Neural progenitor cell (in vitro differentiated cells): ENCODE measurements at regions not wholly inside any gene's neighbourhood (a gene's known extent, or its start where the extent isn't known, plus 50 kb on each side); places are given as distances from the start of the nearest gene placed in this dataset.

Source experiments
- DNase-seq: peaks from one replicate; pipeline ENCODE4 v3.0.0-alpha.2; 2016; ENCODE audit warnings: low spot score
- H2AFZ ChIP-seq: fragments of 200-600 bp; sonication (generic); replicated peaks from 2 replicates; pipeline ENCODE4 v1.6.1; 2016; ENCODE audit warnings: antibody characterized with exemption
- H3F3A ChIP-seq: fragments of 200-600 bp; sonication (generic); 2 replicates; pipeline ENCODE4 v1.6.1; 2016; ENCODE audit warnings: antibody characterized with exemption, low read depth
- H3K27ac ChIP-seq: fragments of 200-600 bp; sonication (generic); 2 replicates; pipeline ENCODE4 v1.5.1; 2016; ENCODE audit warnings: mild to moderate bottlenecking
- H3K27me3 ChIP-seq: fragments of 200-600 bp; sonication (generic); 2 replicates; pipeline ENCODE4 v1.6.1; 2016; ENCODE audit warnings: mild to moderate bottlenecking, moderate library complexity
- H3K36me3 ChIP-seq: fragments of 200-600 bp; sonication (generic); 2 replicates; pipeline ENCODE4 v1.5.1; 2016
- H3K4me1 ChIP-seq: fragments of 200-600 bp; sonication (generic); 2 replicates; pipeline ENCODE4 v1.6.1; 2016; ENCODE audit warnings: mixed run types
- H3K4me2 ChIP-seq: fragments of 200-600 bp; sonication (generic); 2 replicates; pipeline ENCODE4 v1.6.1; 2016
- H3K4me3 ChIP-seq: fragments of 200-600 bp; sonication (generic); 2 replicates; pipeline ENCODE4 v1.5.1; 2016
- H3K79me2 ChIP-seq: fragments of 200-600 bp; sonication (generic); 2 replicates; pipeline ENCODE4 v1.6.1; 2016; ENCODE audit warnings: low read depth
- H3K9ac ChIP-seq: fragments of 200-600 bp; sonication (generic); 2 replicates; pipeline ENCODE4 v1.6.1; 2016
- H3K9me3 ChIP-seq: fragments of 200-600 bp; sonication (generic); 2 replicates; pipeline ENCODE4 v1.5.1; 2016; ENCODE audit warnings: low read depth
- H4K20me1 ChIP-seq: fragments of 200-600 bp; sonication (generic); 2 replicates; pipeline ENCODE4 v1.6.1; 2016; ENCODE audit warnings: low read depth
- H3K27ac Mint-ChIP-seq: 3 replicates; pipeline ENCODE4 v1.8.0; 2021; ENCODE audit warnings: mixed read lengths
- H3K27me3 Mint-ChIP-seq: 2 replicates; pipeline ENCODE4 v1.8.0; 2022; ENCODE audit warnings: low read depth, mild to moderate bottlenecking, inconsistent platforms, moderate library complexity, mixed read lengths; ENCODE audit not compliant: insufficient read depth
- H3K36me3 Mint-ChIP-seq: 3 replicates; pipeline ENCODE4 v1.8.0; 2021; ENCODE audit warnings: mixed read lengths
- H3K4me1 Mint-ChIP-seq: 3 replicates; pipeline ENCODE4 v1.8.0; 2021; ENCODE audit warnings: mixed read lengths
- H3K4me3 Mint-ChIP-seq: 3 replicates; pipeline ENCODE4 v1.8.0; 2021; ENCODE audit warnings: mild to moderate bottlenecking, moderate library complexity, mixed read lengths
- H3K9me3 Mint-ChIP-seq: 3 replicates; pipeline ENCODE4 v1.8.0; 2020; ENCODE audit warnings: mixed read lengths
- CTCF ChIP-seq: fragments of 200-600 bp; sonication (generic); IDR thresholded peaks from 2 replicates; pipeline ENCODE4 v1.5.1; 2017; ENCODE audit warnings: antibody characterized with exemption, mild to moderate bottlenecking
- EZH2 ChIP-seq: fragments of 200-600 bp; sonication (generic); IDR thresholded peaks from 2 replicates; pipeline ENCODE4 v1.6.1; 2017; ENCODE audit warnings: antibody characterized with exemption, mild to moderate bottlenecking, moderate library complexity
- EZH2phosphoT487 ChIP-seq: fragments of 200-600 bp; sonication (generic); IDR thresholded peaks from 2 replicates; pipeline ENCODE4 v1.6.1; 2017; ENCODE audit warnings: antibody characterized with exemption

GRCh38 chr3:107989661-107990060 lies 101.2 kb downstream of the CD47 start:
- TF ChIP-seq CTCF (no peak), EZH2phosphoT487 (no peak), EZH2 (no peak)
- no peaks in the 10 kb centered on the region for H3K36me3 ChIP-seq
- H2AFZ ChIP-seq: no peak overlapping the region
- H3K27ac Mint-ChIP-seq: no peak overlapping the region
- no peaks in the 10 kb centered on the region for H3K4me1 Mint-ChIP-seq
- no peak overlapping the region for H3K4me3 Mint-ChIP-seq
- H3K4me2 ChIP-seq: no peak overlapping the region
- H3K4me3 ChIP-seq: no peak overlapping the region
- no peaks in the 10 kb centered on the region for H3K36me3 Mint-ChIP-seq
- no peaks in the 10 kb centered on the region for H3K9me3 Mint-ChIP-seq
- H3F3A ChIP-seq: no peaks in the 10 kb centered on the region
- no peaks in the 10 kb centered on the region for H3K27me3 ChIP-seq
- no peaks in the 10 kb centered on the region for H3K79me2 ChIP-seq
- no peak overlapping the region for H3K27ac ChIP-seq
- peaks cover 5% of the 10 kb centered on the region for H3K27me3 Mint-ChIP-seq
- no peaks in the 10 kb centered on the region for H4K20me1 ChIP-seq
- H3K4me1 ChIP-seq: no peaks in the 10 kb centered on the region
- no peak for DNase-seq
- H3K9ac ChIP-seq: no peak overlapping the region
- no peaks in the 10 kb centered on the region for H3K9me3 ChIP-seq

GRCh38 chr3:107988460-107989175 lies 102.2 kb downstream of the CD47 start:
- TF ChIP-seq EZH2 (no peak), CTCF (no peak), EZH2phosphoT487 (no peak)
- no peak overlapping the region for H3K9ac ChIP-seq
- no peak overlapping the region for H3K4me3 ChIP-seq
- H3K27ac ChIP-seq: no peak overlapping the region
- no peaks in the 10 kb centered on the region for H3F3A ChIP-seq
- H3K4me2 ChIP-seq: no peak overlapping the region
- H2AFZ ChIP-seq: no peak overlapping the region
- Mint-ChIP-seq H3K4me3 (no peak overlapping the region), H3K9me3 (no peaks in the 10 kb centered on the region), H3K27ac (no peak overlapping the region), H3K27me3 (peaks cover 5% of the 10 kb centered on the region), H3K4me1 (no peaks in the 10 kb centered on the region), H3K36me3 (no peaks in the 10 kb centered on the region)
- H4K20me1 ChIP-seq: no peaks in the 10 kb centered on the region
- H3K79me2 ChIP-seq: no peaks in the 10 kb centered on the region
- no peaks in the 10 kb centered on the region for H3K9me3 ChIP-seq
- no peaks in the 10 kb centered on the region for H3K36me3 ChIP-seq
- H3K4me1 ChIP-seq: no peaks in the 10 kb centered on the region
- H3K27me3 ChIP-seq: no peaks in the 10 kb centered on the region
- no peak for DNase-seq

GRCh38 chr3:107987036-107987939 lies 103.5 kb downstream of the CD47 start:
- H3F3A ChIP-seq: no peaks in the 10 kb centered on the region
- no peaks in the 10 kb centered on the region for H4K20me1 ChIP-seq
- H3K27me3 ChIP-seq: no peaks in the 10 kb centered on the region
- no peak for DNase-seq
- no peaks in the 10 kb centered on the region for H3K36me3 ChIP-seq
- H3K9me3 ChIP-seq: no peaks in the 10 kb centered on the region
- no peak overlapping the region for H3K27ac ChIP-seq
- no peak for TF ChIP-seq EZH2
- TF ChIP-seq CTCF: no peak
- TF ChIP-seq EZH2phosphoT487: no peak
- H3K79me2 ChIP-seq: no peaks in the 10 kb centered on the region
- Mint-ChIP-seq H3K9me3 (no peaks in the 10 kb centered on the region), H3K36me3 (no peaks in the 10 kb centered on the region), H3K4me1 (no peaks in the 10 kb centered on the region), H3K27me3 (peaks cover 5% of the 10 kb centered on the region), H3K4me3 (no peak overlapping the region), H3K27ac (no peak overlapping the region)
- H3K4me1 ChIP-seq: no peaks in the 10 kb centered on the region
- no peak overlapping the region for H2AFZ ChIP-seq
- H3K4me2 ChIP-seq: no peak overlapping the region
- H3K9ac ChIP-seq: no peak overlapping the region
- H3K4me3 ChIP-seq: no peak overlapping the region
